GM12878 (cell line): ENCODE measurements at regions not wholly inside any gene's neighbourhood (a gene's known extent, or its start where the extent isn't known, plus 50 kb on each side); places are given as distances from the start of the nearest gene placed in this dataset.
"Not testable (repeated sequence)": the region's sequence is repeated elsewhere in the genome, so short reads cannot be mapped to it uniquely, and the experiment has no call there.

Source experiments
- CREB1 ChIP-seq: IDR thresholded peaks from 2 replicates; pipeline ENCODE4 v1.6.1; 2012; ENCODE audit warnings: low read depth, mild to moderate bottlenecking, inconsistent platforms
- CTCF ChIP-seq, 3 experiments: IDR thresholded peaks in 2 of 3; conservative IDR thresholded peaks in 1 of 3; 2 replicates each; pipeline ENCODE4 v1.5.1; 2011; ENCODE audit warnings: low read depth in 3 of 3, low read length in 3 of 3, mild to moderate bottlenecking in 3 of 3, control low read depth in 2 of 3, moderate library complexity in 2 of 3, inconsistent platforms in 1 of 3, mixed read lengths in 1 of 3; ENCODE audit not compliant: control insufficient read depth in 2 of 3, insufficient read depth in 1 of 3; ENCODE audit errors: extremely low read depth in 1 of 3
- EGR1 ChIP-seq, 2 experiments: IDR thresholded peaks; 1 replicate in 1 of 2; 2 replicates in 1 of 2; pipeline ENCODE4 v1.6.1; 2011 to 2012; ENCODE audit warnings: low read depth in 2 of 2, low read length in 2 of 2, borderline replicate concordance in 1 of 2, mild to moderate bottlenecking in 1 of 2, moderate library complexity in 1 of 2
- ELK1 ChIP-seq: IDR thresholded peaks from 2 replicates; pipeline ENCODE4 v1.6.1; 2012; ENCODE audit warnings: low read depth, low read length, improper control_type of control experiment
- FOXK2 ChIP-seq: fragments of 450-650 bp; IDR thresholded peaks from 2 replicates; pipeline ENCODE4 v1.6.1; 2017; ENCODE audit warnings: mild to moderate bottlenecking, moderate library complexity
- MAX ChIP-seq: IDR thresholded peaks from 2 replicates; pipeline ENCODE4 v1.6.1; 2012; ENCODE audit warnings: low read depth, low read length, improper control_type of control experiment
- MXI1 ChIP-seq: fragments of 150-350 bp; IDR thresholded peaks from 2 replicates; pipeline ENCODE4 v1.6.1; 2011; ENCODE audit warnings: low read depth, mild to moderate bottlenecking, inconsistent platforms, low read length, improper control_type of control experiment
- NFIC ChIP-seq: IDR thresholded peaks from 2 replicates; pipeline ENCODE4 v1.6.1; 2012; ENCODE audit warnings: low read depth, mild to moderate bottlenecking, inconsistent platforms, low read length, moderate library complexity
- PAX5 ChIP-seq: IDR thresholded peaks from 2 replicates; pipeline ENCODE4 v1.6.1; 2011; ENCODE audit warnings: low read depth, low read length, borderline replicate concordance
- REST ChIP-seq: IDR thresholded peaks from 2 replicates; pipeline ENCODE4 v1.6.1; 2012; ENCODE audit warnings: mild to moderate bottlenecking, low read depth, low read length
- SKIL ChIP-seq: fragments of 450-650 bp; IDR thresholded peaks from 2 replicates; pipeline ENCODE4 v1.6.1; 2017; ENCODE audit warnings: mild to moderate bottlenecking, low read depth, inconsistent platforms; ENCODE audit not compliant: poor library complexity, severe bottlenecking
- TAF1 ChIP-seq: IDR thresholded peaks from 2 replicates; pipeline ENCODE4 v1.6.1; 2011; ENCODE audit warnings: mild to moderate bottlenecking, low read depth, low read length, borderline replicate concordance
- ZBTB4 ChIP-seq: fragments of 450-650 bp; formaldehyde crosslinking; IDR thresholded peaks from 2 replicates; pipeline ENCODE4 v1.4.0; 2022; ENCODE audit warnings: mild to moderate bottlenecking, moderate library complexity
- ZNF274 ChIP-seq: IDR thresholded peaks from one replicate; pipeline ENCODE4 v1.8.0; 2011; ENCODE audit not compliant: insufficient read length, insufficient read depth

GRCh38 chr9:42317677-42318076 is 134.2 kb downstream of the SPATA31A6 start:
- not testable (repeated sequence) for TF ChIP-seq NFIC; CTCF (IDR thresholded peaks at IDR 0.05 in 2 of 3, conservative IDR thresholded peaks at IDR 0.05 in 1 of 3; ENCODE audit: control insufficient read depth in 2 of 3, extremely low read depth in 1 of 3, insufficient read depth in 1 of 3, low read depth in 3 of 3, low read length in 3 of 3); ZNF274; FOXK2; EGR1 (IDR thresholded peaks at IDR 0.05; ENCODE audit: borderline replicate concordance in 1 of 2, low read depth in 2 of 2, low read length in 2 of 2); CREB1; ELK1; PAX5; TAF1; REST; ZBTB4 (CRISPR knock-in tag); MAX; MXI1; SKIL
